GM21447 (cell line): ENCODE measurements at regions not wholly inside any gene's neighbourhood (a gene's known extent, or its start where the extent isn't known, plus 50 kb on each side); places are given as distances from the start of the nearest gene placed in this dataset.
"Not testable (repeated sequence)": the region's sequence is repeated elsewhere in the genome, so short reads cannot be mapped to it uniquely, and the experiment has no call there.

Experiments
- ATAC-seq: cut with Tn5 transposase; IDR thresholded peaks from one replicate; pipeline ENCODE4 v1.9.1; 2021; ENCODE audit not compliant: unreplicated experiment

DNA sequence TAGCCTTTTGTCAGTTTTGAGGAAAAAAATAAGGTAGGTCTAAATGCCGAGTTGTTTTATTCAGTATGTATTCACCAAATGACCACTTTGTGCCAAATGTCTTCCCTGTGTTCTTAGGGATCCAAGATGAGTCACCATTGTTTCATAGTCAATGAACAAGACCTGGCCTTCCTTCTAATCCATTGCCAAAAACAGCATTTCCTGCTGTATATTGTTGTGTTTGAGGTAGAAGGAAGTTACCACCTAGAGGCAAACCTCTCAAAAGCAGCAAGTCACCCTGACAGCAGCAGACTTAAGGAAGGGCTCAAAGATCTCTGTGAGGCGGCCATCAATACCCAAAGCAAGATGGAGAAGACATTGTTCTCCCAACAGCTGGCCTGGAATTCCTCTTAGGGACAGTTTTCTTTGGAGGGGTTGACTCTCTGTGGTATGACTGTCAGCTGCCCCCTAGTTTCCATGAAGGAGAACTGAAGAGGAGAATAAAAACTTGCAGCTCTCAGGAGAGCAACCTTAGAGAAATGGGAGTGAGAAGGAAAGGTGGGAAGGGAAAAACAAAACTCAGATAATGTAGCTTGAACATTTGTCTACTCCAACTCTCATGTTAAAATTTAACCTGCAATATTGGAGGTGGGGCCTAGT, 328.3 kb downstream of the LRATD1 start:
- ATAC-seq: no peak

DNA sequence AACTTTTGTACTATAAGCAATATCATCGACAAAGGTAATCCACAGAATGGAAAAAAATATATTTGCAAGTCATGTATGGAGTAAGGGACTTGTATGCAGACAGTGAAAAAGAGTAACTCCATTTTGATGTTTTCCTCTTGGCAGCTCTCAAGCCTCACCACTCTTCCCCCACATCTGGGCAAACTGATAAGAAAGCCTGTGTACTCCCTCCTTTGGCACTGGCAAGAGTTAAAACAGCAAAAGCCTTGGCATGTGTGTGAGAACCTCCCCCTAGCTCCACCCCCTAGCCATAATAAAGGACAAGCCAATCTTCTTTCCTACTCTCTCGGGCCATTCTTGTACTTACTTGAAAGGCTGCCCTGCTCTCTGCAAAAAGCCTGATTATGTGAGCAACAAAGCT, 335.2 kb downstream of the LRATD1 start:
- ATAC-seq: no peak

DNA sequence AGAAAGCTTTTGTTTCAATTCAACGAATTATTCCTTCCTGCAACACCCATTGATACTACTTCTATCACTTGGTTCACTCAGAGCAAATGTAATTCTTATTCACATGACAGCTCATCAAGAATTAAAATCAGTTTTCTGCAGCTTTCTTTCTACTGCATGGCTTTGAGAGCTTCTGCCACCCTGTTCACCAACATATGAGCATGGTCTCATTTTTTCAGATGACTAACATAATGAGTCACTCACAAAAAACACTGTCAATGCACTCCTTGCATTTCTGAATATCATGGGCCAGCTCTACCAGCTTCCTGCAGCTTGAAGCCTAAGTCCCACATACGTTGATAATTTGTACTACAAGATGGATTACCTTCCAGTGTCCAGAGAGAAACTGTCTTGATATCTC, 342.9 kb downstream of the LRATD1 start:
- ATAC-seq: no peak

DNA sequence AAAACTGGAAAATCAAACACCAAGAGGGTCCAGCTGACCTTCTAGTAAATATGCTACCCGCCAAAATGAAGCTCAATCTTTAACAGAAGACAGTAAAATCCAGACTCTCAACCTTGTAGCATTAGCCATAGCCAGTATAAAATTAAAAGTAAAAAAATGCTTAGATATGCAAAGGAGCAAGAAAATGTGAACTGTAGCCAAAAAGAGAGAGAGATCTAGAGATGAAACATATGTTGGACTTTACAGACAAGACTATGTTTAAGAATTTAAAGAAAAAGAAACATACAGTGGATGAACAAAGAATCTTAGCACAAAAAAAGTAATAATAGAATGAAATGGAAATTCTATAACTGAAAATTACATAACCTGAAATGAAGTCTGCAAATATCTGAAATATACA, 344.5 kb downstream of the LRATD1 start:
- ATAC-seq: no peak

DNA sequence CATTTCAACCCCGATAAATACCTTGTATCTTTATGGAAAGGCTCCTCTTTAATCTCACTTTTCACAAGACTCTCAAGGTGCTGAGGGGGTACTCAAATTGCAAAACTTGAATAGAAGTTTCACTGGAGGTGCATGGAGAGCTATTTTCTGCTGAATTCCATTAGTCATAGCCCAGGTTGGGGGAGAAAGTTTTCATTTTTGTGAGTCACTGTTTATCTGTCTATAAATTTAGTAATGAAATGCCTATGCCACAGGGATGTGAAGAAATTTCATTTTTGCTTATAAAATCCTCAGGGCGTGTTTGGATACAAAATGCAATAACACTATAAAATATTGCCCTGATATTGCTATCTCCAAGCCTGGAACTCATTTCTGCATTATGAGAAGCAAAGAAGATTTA, 346.3 kb downstream of the LRATD1 start:
- no peak for ATAC-seq

DNA sequence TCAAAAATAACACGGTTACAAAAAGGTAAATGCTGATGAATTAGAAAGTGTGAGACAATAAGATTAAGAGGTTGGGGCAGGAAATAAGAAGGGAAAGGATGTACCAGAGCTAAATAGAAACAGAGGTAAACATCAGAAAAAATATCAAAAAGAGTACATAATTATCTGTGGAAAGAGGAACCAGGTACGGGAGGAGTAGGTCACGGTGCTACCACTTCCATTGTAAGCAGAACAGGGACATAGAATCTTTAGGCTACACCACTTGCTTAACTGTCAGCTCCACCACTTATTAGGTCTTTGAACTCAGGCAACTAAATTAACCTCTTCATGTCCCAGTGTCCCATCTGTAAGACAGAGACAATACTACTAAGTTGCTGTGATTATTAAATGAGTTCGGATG, 350.3 kb downstream of the LRATD1 start:
- ATAC-seq: no peak

DNA sequence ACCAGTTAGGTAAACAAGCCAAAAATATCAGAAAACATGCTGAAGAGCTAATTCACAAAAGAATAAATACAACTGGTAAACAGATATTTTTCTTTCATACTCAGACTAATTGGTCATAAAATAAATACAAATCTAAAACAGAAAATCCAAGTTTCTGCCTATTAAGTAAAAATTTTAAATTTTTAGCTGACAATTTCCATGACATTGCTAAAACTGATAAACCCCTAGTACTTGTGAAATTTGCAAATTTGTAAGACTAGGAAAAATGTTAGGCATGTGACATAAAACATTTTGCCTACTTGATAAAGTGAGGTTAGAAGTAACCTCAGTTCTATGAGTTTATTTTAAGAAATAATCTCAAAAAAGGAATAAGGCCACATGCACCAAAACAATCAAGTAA, 356.1 kb downstream of the LRATD1 start:
- no peak for ATAC-seq

DNA sequence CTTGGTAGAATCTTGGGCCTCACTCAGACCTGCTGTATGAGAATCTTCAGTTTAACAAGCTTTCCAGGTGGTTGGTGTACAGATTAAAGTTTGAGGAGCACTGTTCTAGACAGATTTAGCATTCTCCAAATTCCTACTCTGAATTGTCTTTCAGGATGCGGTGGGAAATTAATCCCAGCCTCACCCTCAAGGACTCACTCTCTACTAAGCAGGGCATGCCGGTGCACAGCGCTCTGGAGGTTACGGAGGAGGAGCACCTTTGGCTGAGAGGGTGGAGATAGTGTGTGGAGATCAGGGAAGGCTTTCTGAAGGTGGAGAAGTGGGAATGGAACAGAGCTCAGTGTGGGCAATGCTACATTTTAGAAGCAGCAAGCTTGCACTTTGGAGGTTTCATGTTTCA, 359.2 kb downstream of the LRATD1 start:
- no peak for ATAC-seq

DNA sequence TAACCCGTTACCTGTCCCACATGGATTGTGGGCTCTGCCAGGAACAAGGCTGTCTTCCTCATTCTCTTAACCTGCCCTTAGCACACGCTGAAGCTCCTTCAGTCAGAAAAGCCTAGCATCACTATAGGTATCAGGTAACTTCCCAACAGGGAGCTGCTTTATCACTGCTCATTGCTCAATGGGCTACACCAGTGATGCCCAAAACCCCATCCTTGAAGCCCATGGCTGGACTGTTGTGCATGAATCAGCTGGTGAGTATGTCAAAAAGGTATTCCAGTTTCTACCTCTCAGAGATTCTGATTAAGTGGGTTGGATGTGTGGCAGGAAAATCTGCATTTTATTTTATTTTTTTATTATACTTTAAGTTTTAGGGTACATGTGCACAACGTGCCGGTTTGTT, 362.2 kb downstream of the LRATD1 start:
- no peak for ATAC-seq

DNA sequence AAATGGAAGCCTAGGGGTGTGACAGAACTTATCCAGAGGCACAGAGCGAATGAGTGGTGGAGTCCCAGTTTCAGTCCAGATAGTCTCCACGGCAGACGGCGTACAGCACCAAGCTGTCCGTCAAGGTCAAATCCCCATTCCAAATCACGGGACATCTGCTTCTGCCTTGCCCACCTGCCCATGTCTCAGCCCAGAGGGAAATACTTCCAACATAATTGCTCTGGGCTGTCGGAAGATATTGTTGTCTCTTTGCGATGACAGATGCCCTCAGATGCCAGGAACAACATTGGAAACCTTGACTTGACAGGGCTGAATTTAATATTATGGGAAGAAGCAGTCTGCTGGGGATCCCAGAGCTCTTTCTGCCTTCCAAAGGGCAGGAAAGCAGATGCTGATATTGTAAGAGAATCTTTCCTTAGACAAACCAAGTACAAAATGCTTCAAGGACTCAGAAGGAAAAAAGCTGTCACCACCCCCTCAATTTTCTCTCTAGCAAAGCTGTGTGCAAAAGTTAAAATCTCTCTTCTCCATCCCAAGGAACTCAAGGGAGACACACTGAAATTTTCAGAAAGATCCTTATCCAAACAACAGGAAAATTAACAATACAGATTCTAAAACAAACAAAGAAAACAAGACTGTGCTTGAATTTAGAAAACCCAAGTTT, 364.0 kb downstream of the LRATD1 start:
- no peak for ATAC-seq

DNA sequence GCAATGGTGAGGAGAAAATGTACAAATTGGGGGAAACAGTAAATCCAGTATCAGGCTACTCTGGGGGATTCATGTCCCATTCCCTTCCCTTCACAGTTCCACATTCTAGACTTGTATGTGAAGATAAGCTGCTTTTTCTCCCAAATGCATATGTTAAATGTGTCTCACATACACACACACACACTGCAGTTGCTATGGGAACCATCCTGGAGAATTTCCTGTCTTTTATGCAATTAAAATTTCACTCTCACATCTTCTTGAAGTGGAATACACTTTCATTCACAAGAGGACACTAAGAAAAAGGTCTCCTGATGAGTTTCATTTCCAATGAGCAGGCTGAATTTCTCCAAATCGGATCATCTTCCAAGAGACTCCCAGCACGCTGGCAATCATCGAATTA, 366.0 kb downstream of the LRATD1 start:
- no peak for ATAC-seq

DNA sequence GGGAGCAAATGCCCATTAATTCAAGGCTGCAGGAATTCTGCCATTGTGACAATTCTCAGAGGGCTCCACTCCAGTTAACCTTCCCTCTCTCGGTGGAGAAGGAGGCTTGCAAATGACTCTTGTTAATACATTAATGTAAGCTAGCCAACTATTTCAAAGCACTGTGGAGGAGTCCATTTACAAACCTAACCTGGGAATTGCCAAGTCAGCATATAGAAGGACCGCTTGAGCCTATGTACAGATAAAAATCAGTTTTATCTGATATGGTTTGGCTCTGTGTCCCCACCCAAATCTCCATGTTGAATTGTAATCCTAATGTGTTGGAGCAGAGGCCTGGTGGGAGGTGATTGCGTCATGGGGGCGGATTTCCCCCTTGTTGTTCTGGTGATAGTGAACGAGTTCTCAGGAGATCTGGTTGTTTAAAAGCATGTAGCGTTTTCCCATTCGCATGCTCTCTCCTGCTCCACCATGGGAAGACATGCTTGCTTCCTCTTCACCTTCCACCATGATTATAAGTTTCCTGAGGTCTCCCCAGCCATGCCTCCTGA, 366.7 kb downstream of the LRATD1 start:
- ATAC-seq: no peak

DNA sequence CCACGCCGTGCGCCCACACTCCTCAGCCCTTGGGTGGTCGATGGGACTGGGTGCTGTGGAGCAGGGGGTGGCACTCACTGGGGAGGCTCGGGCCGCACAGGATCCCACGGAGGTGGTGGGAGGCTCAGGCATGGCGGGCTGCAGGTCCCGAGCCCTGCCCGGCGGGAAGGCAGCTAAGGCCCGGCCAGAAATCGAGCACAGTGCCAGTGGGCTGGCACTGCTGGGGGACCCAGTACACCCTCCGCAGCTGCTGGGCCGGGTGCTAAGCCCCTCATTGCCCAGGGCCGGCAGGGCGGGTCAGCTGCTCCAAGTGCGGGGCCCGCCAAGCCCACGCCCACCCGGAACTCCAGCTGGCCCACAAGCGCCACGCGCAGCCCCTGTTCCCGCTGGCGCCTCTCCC, 370.0 kb downstream of the LRATD1 start:
- not testable (repeated sequence) for ATAC-seq

DNA sequence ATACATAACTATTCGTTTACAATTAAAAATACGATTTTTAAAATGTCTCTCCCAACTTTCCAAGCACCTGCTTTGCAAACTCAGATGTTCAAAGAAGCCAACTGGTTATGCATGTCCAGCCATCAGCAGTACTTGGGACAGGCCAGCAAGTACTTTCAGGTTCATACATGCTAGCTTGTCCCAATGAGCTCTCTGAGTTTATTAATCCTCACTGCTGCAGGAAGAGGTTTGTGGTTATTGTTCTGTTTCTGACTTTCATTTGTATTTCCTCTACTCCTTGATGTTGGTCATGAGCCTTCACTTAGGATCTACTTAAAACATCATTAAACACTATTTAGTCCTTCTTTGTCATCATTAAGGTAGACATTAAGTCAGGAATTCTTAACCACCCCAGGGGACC, 374.1 kb downstream of the LRATD1 start:
- ATAC-seq: peak; percentile 77

DNA sequence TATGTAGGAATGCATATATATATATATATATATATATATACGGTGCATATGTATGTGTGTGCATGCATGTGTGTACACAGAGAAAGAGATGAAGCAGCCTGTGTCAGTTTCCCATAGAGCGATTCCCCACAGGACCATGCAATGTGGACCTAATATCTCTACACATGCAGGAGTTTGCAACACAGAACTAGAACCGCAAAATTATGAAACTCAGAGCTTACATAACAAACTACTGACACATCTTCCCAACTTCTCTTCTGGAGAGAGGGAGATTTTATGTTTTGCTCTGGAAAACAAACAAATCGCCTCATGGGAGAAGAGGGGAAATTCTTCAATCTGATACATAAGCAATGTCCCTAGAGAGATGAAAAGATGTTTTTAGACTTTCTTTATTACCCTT, 377.2 kb downstream of the LRATD1 start:
- ATAC-seq: no peak

DNA sequence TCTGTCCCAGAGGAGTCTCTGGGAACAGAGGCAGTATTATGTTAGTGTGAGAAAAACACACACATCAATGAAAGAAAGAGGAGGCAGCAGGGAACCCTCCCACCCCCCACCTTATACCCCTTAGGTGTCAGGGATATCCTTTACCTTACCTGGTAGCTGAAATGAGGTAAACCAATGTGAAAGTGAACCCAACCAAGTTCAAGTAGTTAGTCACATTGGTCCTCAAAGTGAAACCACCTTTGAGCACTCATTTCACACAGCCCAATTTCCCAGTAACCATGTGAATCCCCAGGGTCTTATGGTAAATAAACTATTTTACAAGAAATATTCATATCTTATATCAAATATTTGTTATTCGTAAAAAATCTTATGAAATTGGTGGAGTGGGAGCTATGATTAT, 377.8 kb downstream of the LRATD1 start:
- no peak for ATAC-seq

DNA sequence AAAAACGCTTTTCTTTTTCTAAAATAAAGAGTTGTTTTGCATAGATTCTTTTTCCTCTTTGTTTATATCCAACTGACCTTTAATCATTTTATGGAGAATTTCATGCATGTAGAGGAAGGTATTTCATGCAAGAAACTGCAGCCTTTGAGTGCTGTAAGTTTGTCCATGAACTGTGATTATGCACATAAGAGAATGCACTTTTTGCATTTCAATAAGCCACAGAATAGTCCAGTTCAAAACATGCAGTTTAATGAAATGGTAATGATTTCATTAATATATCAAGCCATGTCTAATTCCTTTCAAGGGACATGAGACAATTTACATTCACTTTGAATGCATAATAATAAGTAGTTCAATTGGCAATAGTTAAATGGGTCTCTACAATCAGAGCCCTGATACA, 386.3 kb downstream of the LRATD1 start:
- ATAC-seq: no peak

DNA sequence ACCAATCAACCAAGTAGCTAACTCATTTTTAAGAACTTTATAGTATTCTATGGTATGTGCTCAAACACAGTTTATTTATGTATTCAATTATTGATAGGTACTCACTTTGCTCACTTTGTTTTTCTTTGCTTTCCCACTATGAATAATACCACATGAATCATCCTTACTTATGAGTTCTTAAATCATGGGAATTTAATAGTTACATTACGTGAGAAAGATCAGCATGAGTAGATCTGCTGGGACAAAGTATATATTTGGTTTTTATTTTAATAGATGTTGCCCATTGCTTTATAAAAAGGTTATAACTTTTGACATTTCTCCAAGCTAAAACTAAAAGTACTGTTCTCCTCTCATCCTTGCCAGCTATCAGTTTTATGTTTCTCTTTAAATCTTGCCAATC, 390.7 kb downstream of the LRATD1 start:
- no peak for ATAC-seq

DNA sequence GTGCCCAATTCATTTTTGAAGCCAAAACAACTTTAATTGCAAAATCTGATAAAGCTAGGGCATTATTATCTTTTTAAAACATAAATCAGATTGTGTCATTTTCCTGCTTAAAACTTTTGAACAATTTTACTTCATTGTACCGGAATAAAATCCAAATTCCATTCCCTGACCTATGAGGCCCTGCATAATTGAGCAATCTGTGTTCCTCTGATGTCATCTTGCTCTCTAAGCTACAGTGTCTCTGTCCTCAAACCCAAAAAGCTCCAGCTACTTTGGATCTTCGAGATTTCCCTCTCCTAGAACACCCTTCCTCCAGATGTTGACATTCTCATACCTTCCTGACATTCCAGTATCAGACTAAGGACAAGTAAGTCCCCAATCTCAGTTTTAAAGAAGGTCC, 395.9 kb downstream of the LRATD1 start:
- no peak for ATAC-seq

DNA sequence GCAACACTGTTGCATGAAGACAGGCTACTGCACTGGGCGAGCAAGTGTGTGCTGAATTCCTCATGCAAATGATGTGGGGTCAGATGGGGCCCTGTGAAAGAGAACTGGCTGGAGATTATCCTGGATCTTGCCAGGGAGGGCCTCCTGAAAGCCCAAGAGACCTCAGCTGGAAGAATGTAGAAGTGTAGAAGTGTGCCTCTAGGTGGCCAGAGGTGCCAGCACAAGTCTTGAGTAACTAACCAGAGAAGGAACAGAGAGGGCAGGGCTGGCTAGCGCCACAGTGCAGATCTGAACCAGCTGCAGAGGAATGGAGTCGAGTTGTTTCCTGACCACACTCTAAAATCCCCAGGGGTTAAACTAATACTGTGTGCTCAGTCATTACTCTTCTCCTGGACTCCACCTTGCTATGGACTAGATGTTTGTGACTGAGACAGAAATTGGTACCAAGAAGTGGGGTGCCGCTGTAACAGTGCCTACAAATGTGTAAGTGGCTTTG, 399.3 kb downstream of the LRATD1 start:
- ATAC-seq: peak; percentile 95

DNA sequence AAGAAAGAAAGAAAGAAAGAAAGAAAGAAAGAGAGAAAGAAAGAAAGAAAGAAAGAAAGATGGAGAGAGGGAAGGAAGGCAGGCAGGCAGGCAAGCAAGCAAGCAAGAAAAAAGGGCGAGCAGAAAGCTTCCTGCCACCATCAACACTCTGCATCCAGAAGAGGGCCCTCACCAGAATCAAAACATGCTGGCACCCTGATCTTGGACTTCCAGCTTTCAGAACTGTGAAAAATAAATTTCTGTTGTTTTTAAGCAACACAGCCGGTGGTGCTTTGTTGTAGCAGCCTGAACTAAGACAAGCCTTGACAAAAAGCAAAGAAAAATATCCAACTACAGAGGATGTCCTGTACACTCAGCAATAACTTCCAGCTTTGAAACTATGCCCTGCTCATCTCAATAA, 401.7 kb downstream of the LRATD1 start:
- no peak for ATAC-seq

DNA sequence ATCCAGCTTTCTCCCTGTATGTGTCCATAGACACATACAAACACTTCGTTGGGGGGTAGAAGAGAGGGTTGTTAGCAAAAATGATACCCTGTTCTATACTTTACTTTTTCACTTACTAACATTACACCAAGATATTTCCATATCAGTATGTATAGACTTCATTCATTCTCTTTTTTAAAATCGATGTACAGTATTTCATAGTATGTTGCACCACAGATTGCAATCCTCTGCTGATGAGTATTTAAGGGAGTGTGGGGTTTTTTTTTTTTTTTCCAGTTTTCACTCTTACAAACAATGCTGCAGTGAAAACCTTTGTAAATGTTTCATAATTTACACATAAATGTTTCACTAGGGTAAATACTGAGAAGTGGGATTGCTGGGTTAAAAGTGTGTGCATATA, 402.3 kb downstream of the LRATD1 start:
- ATAC-seq: no peak
